ENCODE measurements at regions not wholly inside any gene's neighbourhood (a gene's known extent, or its start where the extent isn't known, plus 50 kb on each side); places are given as distances from the start of the nearest gene placed in this dataset.

GRCh38 chr6:7468382-7469081 lies 72.9 kb upstream of the DSP start:
- TF ChIP-seq POLR2A (IDR thresholded peaks at IDR 0.05; ENCODE audit: low read depth): no peak
- no peak for TF ChIP-seq EP300 (IDR thresholded peaks at IDR 0.05)
- TF ChIP-seq POLR2AphosphoS5 (IDR thresholded peaks at IDR 0.05): no peak
- TF ChIP-seq, protein P1, sequence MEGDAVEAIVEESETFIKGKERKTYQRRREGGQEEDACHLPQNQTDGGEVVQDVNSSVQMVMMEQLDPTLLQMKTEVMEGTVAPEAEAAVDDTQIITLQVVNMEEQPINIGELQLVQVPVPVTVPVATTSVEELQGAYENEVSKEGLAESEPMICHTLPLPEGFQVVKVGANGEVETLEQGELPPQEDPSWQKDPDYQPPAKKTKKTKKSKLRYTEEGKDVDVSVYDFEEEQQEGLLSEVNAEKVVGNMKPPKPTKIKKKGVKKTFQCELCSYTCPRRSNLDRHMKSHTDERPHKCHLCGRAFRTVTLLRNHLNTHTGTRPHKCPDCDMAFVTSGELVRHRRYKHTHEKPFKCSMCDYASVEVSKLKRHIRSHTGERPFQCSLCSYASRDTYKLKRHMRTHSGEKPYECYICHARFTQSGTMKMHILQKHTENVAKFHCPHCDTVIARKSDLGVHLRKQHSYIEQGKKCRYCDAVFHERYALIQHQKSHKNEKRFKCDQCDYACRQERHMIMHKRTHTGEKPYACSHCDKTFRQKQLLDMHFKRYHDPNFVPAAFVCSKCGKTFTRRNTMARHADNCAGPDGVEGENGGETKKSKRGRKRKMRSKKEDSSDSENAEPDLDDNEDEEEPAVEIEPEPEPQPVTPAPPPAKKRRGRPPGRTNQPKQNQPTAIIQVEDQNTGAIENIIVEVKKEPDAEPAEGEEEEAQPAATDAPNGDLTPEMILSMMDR (IDR thresholded peaks at IDR 0.05): no peak
- H3K27ac ChIP-seq (replicated peaks in 1 of 4): no peak overlapping the region
- H3K4me1 ChIP-seq: peaks cover 0 to 4% (median 0%) of the 10 kb centered on the region in 4 donors
- DNase-seq (ENCODE audit: extremely low spot score): no peak
- peak overlapping the region; percentile 14 to 33 (median 21) for H3K4me3 ChIP-seq
- WGBS: 64% methylated on average over 21 of the region's 21 CpGs
- no peaks in the 10 kb centered on the region for H3K9me3 ChIP-seq
- intact Hi-C loops (cut with DNase I): no loop called here
- H3K36me3 ChIP-seq: no peaks in the 10 kb centered on the region
- H3K27me3 ChIP-seq: no peaks in the 10 kb centered on the region

DNA sequence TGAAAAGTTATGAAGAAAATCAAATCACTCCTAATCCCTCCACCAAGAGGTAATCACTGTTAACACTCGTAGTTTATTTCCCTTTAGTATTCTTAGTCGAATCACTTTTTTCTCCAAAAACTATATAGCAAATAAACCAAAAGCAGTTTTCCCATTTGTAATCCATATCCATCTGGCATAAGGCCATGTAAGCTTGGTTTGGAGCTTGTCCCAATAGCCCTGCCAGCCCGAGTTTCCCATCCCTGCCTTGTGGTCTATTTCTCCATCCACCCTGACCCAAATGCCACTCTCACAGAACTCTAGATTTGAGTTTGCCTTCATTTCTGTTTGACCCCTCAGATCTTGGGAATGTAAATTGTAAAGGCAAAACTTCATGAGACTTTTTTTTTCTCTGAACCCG lies 71.8 kb upstream of the DSP start:
- TF ChIP-seq POLR2AphosphoS5 (IDR thresholded peaks at IDR 0.05) (no peak), POLR2A (IDR thresholded peaks at IDR 0.05; ENCODE audit: low read depth) (no peak), EP300 (IDR thresholded peaks at IDR 0.05) (no peak)
- TF ChIP-seq, protein P1 (IDR thresholded peaks at IDR 0.05): no peak
- Histone ChIP-seq H3K27me3 (no peaks in the 10 kb centered on the region), H3K36me3 (no peaks in the 10 kb centered on the region), H3K27ac (replicated peaks in 1 of 4) (no peak overlapping the region), H3K9me3 (no peaks in the 10 kb centered on the region), H3K4me3 (no peak overlapping the region), H3K4me1 (peaks cover 0 to 4% (median 0%) of the 10 kb centered on the region in 4 donors)
- 64% methylated on average over 4 of the region's 4 CpGs for WGBS
- DNase-seq (ENCODE audit: extremely low spot score): no peak
- intact Hi-C loops (cut with DNase I): no loop called here

DNA sequence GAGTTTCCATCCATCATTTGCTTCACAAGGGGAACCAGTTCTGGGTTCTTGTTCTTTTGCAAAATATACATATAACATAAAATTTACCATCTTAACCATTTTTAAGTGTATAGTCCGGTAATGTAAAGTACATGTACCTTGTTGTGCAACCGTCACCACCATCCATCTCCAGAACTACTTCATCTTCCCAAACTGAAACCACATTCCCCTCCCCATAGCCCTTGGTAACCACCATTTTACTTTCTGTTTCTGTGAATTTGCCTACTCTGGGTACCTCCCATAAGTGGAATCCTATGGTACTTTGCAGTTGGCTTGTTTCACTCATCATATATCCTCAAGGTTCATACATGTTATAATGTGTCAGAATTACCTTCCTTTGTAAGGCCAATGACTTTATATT lies 70.3 kb upstream of the DSP start:
- no peak for DNase-seq (ENCODE audit: extremely low spot score)
- 84% methylated on average over 2 of the region's 2 CpGs for WGBS
- no peak for TF ChIP-seq POLR2A (IDR thresholded peaks at IDR 0.05; ENCODE audit: low read depth)
- no peak for TF ChIP-seq POLR2AphosphoS5 (IDR thresholded peaks at IDR 0.05)
- H3K36me3 ChIP-seq: no peaks in the 10 kb centered on the region
- no peaks in the 10 kb centered on the region for H3K9me3 ChIP-seq
- H3K27me3 ChIP-seq: no peaks in the 10 kb centered on the region
- no peak overlapping the region for H3K27ac ChIP-seq (replicated peaks in 1 of 4)
- H3K4me3 ChIP-seq: no peak overlapping the region
- intact Hi-C loops (cut with DNase I): no loop called here
- peaks cover 0 to 4% (median 0%) of the 10 kb centered on the region in 4 donors for H3K4me1 ChIP-seq

DNA sequence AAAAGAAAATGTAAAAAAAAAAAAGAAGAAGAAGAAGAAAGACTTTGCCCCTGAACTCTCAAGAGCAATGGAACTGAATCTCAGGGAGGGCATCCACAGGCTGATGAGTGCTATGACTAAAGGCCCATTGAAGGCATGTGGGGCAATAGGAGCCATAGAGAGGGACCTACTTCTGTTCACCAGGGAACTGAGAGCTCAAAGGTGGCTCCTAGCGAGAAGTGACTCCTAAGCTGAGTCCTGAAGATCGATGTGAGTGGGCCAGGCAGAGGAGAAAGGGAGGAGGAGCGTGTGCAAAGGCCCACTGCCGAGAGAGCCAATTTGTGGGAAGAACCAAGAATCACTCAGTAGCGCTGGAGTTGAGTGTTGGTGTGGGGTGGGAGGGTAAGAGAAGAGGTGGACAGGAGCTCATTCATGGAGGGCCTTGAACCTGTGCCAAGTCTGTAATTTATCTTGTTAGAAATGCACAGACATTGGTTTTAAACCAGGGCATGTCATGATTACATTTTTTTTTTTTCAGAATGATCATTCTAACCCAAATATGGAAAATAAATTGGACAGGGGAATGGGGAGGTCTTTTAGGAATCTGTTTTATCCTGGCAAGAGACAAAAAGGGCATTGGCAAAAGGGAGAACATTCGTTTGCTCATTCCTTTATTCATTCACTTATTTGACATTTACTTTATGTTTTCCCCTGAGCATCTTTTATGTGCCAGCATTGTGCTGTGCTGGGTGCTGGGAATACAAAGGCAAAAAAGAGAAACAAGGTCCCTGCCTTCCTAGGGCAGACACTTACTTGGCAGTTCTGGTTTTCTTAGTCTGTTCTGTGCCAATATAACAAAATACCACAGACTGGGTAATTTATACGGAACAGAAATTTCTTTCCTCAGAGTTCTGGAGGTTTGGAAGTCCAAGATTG lies 67.4 kb upstream of the DSP start:
- intact Hi-C loops (cut with DNase I): no loop called here
- 79% methylated on average over 7 of the region's 7 CpGs for WGBS

More for the DNA sequence above, 67.4 kb upstream of the DSP start:
- TF ChIP-seq POLR2A (IDR thresholded peaks at IDR 0.05; ENCODE audit: low read depth): no peak
- TF ChIP-seq, protein P1 (IDR thresholded peaks at IDR 0.05): no peak
- TF ChIP-seq POLR2AphosphoS5 (IDR thresholded peaks at IDR 0.05): no peak
- no peak for TF ChIP-seq EP300 (IDR thresholded peaks at IDR 0.05)
- no peaks in the 10 kb centered on the region for H3K4me1 ChIP-seq
- H3K36me3 ChIP-seq: no peaks in the 10 kb centered on the region
- no peaks in the 10 kb centered on the region for H3K27me3 ChIP-seq
- no peaks in the 10 kb centered on the region for H3K9me3 ChIP-seq
- no peak overlapping the region for H3K27ac ChIP-seq (replicated peaks in 1 of 4)
- DNase-seq (ENCODE audit: extremely low spot score): no peak
- H3K4me3 ChIP-seq: no peak overlapping the region

Data from esophagus muscularis mucosa (tissue), 4 donors.